GM19025 (cell line): ENCODE measurements at regions not wholly inside any gene's neighbourhood (a gene's known extent, or its start where the extent isn't known, plus 50 kb on each side); places are given as distances from the start of the nearest gene placed in this dataset.

Experiments used
- ATAC-seq: cut with Tn5 transposase; IDR thresholded peaks from one replicate; pipeline ENCODE4 v1.9.1; 2021; ENCODE audit warnings: mild to moderate bottlenecking, low read depth, moderate library complexity; ENCODE audit not compliant: unreplicated experiment

DNA sequence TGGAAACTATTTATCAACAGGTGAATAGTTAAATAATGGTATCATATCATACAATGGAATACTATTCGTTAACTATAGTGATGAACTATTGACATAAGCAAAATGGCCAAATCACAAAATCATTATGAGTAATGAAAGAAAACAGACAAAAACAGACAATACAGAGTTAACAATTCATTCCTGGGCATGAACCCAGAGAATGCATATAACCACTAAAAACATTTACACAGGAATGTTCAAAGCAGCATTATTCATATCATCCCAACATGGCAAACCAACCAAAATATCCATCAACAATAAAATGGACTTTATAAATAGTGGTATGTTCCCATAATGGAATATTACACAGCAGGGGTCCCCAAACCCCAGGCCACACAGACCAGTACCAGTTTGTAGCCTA lies 131.2 kb upstream of the CYP1B1 start:
- ATAC-seq, result no peak

DNA sequence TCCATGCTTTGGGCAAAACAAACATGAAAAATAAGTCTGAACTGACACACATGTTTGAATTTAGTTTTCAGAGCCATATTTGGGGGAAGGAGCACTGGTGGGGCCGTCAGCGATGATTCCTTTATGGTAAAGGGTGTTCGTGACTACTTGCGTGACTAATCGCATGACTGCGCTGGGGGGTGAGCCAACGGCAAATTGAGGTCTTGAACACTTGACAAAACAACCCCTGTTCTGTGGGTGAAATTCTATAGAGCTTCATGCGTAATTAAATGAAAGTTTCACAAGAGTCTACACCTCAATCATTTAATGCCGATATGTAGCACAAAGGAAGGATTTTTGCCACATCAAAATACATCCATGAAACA lies 127.5 kb upstream of the CYP1B1 start:
- ATAC-seq, result no peak

- ATAC-seq, result no peak
Measured at GRCh38 chr2:38202713-38203445, 126.9 kb upstream of the CYP1B1 start.

GRCh38 chr2:38201784-38202183 lies 125.8 kb upstream of the CYP1B1 start:
- ATAC-seq, result no peak

DNA sequence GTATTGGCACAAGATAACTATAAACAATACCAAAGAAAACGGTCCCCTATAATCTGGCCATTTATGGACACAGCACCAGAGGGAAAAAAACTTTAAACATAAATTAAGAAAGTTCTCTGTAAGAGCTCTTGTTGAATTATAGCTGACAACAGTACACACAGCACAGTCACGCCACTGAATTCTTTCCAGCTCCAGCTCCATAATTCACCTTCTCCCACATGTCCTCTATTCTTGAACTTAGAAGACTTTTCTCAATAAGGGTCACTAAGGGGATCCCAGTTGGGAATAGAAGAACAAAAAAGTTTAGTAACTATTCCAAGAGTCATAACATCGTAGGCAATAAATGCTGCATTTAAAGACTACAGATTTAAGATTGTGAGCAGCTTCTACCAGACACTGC lies 124.6 kb upstream of the CYP1B1 start:
- no peak for ATAC-seq

DNA sequence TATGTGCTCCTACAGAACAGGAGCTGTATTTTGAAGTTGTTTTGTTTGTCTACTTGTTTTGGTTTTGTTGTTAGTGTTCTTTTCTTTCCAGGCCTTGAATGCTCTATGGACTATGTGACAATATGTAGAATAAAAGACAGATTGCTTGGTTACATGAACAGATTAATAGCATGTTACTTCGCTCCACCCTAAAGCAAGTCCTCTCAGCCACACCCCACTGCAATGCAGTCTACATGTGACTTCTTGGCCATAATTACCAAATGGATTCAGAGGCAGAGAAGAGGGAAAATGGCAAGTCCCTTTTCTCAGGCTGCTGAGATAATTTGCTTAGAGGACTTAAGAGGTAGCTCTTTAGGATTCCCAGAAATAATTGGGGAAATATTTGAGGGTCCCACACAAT lies 123.2 kb upstream of the CYP1B1 start:
- no peak for ATAC-seq

DNA sequence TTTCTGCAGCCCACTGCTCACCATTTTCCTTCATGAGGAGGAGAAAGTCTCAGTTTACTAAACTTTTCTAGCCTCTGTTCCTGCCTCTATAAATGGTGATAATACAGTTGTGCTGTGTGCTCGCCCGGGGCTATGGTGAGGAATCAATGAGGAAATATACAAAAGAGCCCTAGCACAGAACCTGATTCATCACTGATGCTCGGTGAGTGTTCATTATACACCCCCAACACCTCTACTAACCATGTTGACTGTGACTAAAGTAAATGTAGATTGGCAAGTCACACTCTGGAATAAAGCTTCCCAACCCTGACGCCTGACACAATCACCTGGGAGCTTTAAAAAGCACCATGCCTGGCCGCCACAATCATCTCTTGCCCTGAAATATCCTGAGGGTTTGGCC lies 118.8 kb upstream of the CYP1B1 start:
- ATAC-seq, result no peak

- ATAC-seq, result no peak
Measured at GRCh38 chr2:38192976-38193375, 117.0 kb upstream of the CYP1B1 start.

- no peak for ATAC-seq
Measured at GRCh38 chr2:38192046-38192445, 116.1 kb upstream of the CYP1B1 start.

GRCh38 chr2:38191516-38191915 lies 115.6 kb upstream of the CYP1B1 start:
- ATAC-seq, result no peak

GRCh38 chr2:38190542-38191218 lies 114.7 kb upstream of the CYP1B1 start:
- ATAC-seq, result no peak

- no peak for ATAC-seq
Measured at GRCh38 chr2:38187541-38188011, 111.6 kb upstream of the CYP1B1 start.

DNA sequence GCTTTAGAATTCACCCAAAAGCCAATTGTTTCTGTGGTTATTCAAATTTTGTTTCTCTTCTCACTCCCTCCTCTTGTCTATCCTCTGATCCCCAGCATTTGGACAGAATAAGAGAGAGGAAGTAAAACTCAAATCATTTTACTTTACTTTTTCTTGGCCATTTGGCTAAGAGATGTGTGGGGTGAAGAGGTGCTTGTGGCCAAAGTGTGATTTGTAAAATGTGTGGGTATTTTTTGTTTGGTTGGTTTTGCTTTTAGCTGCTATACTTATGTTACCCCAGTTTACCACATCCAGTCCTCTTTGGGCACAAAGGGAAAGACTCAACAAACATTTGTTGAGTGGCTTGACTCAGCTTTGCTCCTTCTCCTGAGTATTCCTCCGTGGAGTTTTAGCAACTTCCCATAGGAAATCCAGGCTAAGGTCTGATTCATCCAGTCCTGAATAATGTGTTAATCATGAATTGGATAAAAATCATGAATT lies 109.1 kb upstream of the CYP1B1 start:
- peak; percentile 95 for ATAC-seq

DNA sequence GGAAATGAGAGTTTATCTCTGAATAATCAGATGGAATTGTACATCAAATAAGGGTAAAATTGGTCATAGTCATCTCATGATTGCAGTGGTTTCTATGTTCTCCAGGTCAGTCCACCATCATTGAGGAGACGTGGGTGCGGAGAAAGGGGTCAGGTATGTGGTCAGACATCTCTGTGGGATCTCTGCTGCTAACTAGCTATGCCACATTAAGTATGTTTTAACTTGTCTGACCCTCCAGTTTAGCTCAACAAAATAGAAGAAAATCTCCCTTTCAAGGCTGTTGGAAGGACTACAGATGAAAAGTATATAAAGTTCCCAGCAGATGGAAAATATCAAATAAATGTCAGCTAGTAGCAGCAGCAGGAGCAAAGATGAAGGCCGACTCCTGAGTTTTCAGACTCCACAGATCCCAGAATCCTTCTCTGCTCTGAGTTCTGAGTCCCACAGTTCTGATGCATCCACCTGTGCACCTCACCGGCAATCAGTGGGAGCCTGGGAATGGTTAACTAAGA lies 106.6 kb upstream of the CYP1B1 start:
- ATAC-seq, result no peak

GRCh38 chr2:38181806-38182491 lies 106.0 kb upstream of the CYP1B1 start:
- no peak for ATAC-seq

DNA sequence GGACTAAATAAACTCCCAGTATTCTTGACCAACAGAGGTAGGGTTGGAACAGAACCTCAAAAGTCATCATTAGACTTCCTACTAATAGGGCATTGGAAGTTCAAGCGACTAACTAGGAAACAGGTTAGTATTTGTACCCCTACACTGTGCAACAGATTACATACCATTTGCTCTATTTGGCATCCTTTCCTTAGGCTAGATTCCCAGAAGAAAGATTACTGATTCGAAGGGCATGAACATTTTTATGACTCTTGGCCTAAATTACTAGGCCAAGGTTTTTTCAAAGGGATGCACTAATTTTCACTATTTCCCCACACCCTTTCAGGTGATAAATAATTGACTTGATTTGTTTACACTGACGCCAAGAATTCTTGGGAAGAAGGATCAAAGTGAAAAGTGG lies 104.8 kb upstream of the CYP1B1 start:
- ATAC-seq, result no peak

DNA sequence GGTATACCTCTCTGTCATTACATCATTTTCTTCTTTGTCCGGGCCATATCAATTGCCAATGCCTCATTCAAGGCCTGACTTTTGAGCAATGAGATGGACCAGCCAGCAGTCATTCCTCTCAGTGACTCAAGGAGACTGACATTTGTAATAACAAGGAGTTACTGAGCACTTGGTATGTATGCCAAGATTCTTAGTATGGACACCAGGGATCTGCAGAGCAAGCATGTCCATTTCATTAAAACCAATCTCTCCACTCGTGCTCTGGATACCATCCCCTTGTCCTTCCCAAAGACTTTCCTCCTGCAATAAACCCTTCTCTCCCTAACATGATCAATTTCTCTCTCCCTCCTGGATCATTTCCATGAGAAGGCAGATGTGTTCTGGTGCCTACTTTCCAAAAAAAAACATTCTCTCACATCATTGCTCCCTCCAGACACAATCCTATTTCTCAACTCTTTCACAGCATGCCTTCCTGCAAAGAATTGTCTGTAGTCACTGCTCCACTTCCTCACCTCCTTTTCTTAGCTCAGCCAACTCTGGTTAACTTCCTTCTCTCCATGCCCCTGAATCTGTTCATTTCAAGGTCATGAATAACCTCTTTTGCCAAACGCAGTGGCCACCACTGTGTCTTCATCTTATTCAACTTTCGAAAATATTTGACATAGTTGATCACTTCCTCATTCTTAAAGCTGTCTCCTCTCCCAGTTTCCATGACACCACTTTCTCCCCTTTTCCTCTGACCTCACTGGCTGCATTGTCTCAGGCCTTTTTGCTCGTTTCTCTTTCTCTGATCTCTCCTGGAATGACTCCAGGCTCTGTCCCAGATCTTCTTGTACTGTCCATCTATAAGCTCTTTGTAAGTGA lies 102.8 kb upstream of the CYP1B1 start:
- ATAC-seq, result no peak

- ATAC-seq, result no peak
Measured at GRCh38 chr2:38178119-38178518, 102.2 kb upstream of the CYP1B1 start.

- no peak for ATAC-seq
Measured at GRCh38 chr2:38176619-38177021, 100.7 kb upstream of the CYP1B1 start.

DNA sequence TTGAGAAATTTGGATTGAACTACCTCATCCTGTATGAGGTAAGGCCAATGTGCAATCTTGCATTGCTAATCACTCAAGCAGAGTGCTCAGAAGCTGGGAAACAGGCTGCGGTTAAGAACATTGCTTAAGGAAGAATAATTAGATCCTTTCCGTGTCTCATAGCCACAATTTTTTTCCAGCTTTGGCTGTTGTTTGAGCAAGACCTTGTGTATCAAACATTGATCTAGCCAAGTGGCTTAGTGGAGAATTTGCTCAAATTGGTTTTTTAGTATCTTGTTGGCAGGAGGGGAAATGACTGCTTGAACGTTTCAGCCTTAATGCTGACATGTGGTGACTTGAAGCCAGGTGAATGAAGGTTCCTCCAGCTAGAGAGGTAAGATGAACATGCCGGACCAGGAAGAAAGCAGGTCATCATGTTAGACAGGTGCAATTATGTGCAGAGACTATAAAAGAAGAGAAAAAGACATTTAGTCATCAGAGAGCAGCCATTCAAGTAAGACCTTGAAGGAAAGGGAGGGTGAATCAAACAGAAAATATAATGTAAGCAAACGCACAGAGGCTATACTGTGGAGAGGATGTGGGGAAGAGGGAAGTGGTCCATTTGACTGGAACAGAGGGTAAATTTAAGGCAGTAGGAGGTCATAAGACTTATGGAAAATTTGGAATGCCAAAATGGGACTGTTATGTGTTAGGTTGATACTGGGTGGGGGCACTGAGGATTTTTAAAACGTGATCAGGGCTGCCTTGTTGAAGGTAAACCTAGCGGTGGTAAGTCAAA lies 98.9 kb upstream of the CYP1B1 start:
- ATAC-seq, result no peak
